ENCODE measurements at regions not wholly inside any gene's neighbourhood (a gene's known extent, or its start where the extent isn't known, plus 50 kb on each side); places are given as distances from the start of the nearest gene placed in this dataset.

DNA sequence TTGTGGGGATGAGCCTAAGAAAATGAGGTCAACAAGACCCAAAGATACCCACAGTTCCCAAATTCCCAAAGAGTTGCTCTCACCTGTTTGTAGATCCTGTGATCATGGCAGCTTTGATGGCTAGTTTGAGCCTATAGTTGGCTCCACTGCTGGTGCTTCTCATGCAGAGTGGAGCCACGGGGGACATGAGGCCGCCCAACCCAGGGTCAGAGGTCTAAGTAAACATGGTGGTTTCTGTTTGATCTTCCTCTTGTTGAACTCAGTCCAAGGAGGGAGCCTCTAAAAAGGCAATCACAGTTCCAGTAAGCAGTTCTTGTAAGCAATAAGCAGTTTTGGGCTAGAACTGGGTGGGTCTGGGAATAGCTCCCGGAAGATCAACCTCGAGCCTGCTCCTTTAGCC lies 125.6 kb upstream of the DHRS4 start:
- H3K27me3 ChIP-seq (ENCODE audit: insufficient read depth, low read depth) = no peaks in the 10 kb centered on the region
- BruUV-seq (replicated peaks) = no TSS peak
- no peaks in the 10 kb centered on the region for H3K9me2 ChIP-seq (ENCODE audit: insufficient read depth)
- CTCF ChIA-PET = no interaction called here
- no peak overlapping the region for H3K4me2 ChIP-seq
- peaks cover 14% of the 10 kb centered on the region; the same call in 1 of the 2 replicates for H3F3A ChIP-seq (ENCODE audit: insufficient read depth, low read depth)
- no peak overlapping the region for H3K4me3 ChIP-seq
- no peak overlapping the region for H3K27ac ChIP-seq
- no peaks in the 10 kb centered on the region for H3K79me2 ChIP-seq (ENCODE audit: low read depth)
- POLR2A ChIA-PET (ENCODE audit: unreplicated experiment) = no interaction called here
- no peaks in the 10 kb centered on the region for H3K36me3 ChIP-seq (ENCODE audit: low read depth)
- intact Hi-C loops (cut with micrococcal nuclease; ENCODE audit: unreplicated experiment) = no loop called here
- H2AFZ ChIP-seq = no peak overlapping the region
- peaks cover 21% of the 10 kb centered on the region for H3K4me1 ChIP-seq (replicated peaks; ENCODE audit: insufficient read depth)
- TF ChIP-seq, protein P1, sequence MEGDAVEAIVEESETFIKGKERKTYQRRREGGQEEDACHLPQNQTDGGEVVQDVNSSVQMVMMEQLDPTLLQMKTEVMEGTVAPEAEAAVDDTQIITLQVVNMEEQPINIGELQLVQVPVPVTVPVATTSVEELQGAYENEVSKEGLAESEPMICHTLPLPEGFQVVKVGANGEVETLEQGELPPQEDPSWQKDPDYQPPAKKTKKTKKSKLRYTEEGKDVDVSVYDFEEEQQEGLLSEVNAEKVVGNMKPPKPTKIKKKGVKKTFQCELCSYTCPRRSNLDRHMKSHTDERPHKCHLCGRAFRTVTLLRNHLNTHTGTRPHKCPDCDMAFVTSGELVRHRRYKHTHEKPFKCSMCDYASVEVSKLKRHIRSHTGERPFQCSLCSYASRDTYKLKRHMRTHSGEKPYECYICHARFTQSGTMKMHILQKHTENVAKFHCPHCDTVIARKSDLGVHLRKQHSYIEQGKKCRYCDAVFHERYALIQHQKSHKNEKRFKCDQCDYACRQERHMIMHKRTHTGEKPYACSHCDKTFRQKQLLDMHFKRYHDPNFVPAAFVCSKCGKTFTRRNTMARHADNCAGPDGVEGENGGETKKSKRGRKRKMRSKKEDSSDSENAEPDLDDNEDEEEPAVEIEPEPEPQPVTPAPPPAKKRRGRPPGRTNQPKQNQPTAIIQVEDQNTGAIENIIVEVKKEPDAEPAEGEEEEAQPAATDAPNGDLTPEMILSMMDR (conservative IDR thresholded peaks at IDR 0.05) = no peak
- TF ChIP-seq EZH2 (IDR thresholded peaks at IDR 0.05; ENCODE audit: low read depth) = no peak
- no peaks in the 10 kb centered on the region for H4K20me1 ChIP-seq (ENCODE audit: insufficient read depth)
- DNase-seq = no peak
- no peaks in the 10 kb centered on the region; the same call in 1 of the 2 replicates for H3K9me3 ChIP-seq (ENCODE audit: insufficient read depth, low read depth)

DNA sequence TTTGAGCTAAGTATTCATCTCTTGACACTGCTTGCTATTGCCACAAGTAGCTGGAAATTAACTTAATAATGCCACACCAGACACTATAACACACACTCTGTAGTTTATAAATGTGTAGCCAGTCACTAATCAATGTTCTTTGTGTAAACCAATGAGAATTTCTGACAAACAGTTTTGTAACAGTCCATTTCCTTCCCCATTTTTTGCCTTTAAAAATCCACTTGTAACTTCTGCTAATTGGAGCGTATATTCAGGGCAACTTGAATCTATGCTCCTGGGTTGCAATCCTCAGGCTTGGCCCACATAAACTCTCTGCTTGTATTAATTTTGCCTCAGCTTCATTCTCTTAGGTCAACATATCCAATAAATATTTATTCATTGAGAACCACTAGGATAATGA lies 125.0 kb upstream of the DHRS4 start:
- H3K4me2 ChIP-seq = no peak overlapping the region
- peaks cover 14% of the 10 kb centered on the region; the same call in 1 of the 2 replicates for H3F3A ChIP-seq (ENCODE audit: insufficient read depth, low read depth)
- H3K27me3 ChIP-seq (ENCODE audit: insufficient read depth, low read depth) = no peaks in the 10 kb centered on the region
- TF ChIP-seq EZH2 (IDR thresholded peaks at IDR 0.05; ENCODE audit: low read depth) = no peak
- TF ChIP-seq, protein P1 (conservative IDR thresholded peaks at IDR 0.05) = no peak
- no peak overlapping the region for H2AFZ ChIP-seq
- H3K36me3 ChIP-seq (ENCODE audit: low read depth) = no peaks in the 10 kb centered on the region
- no peaks in the 10 kb centered on the region for H3K79me2 ChIP-seq (ENCODE audit: low read depth)
- H3K4me3 ChIP-seq = no peak overlapping the region
- no peak for DNase-seq
- no TSS peak for BruUV-seq (replicated peaks)
- ChIA-PET POLR2A (ENCODE audit: unreplicated experiment) (no interaction called here), CTCF (no interaction called here)
- H3K4me1 ChIP-seq (replicated peaks; ENCODE audit: insufficient read depth) = peaks cover 21% of the 10 kb centered on the region
- no peaks in the 10 kb centered on the region for H3K9me2 ChIP-seq (ENCODE audit: insufficient read depth)
- intact Hi-C loops (cut with micrococcal nuclease; ENCODE audit: unreplicated experiment) = no loop called here
- H3K9me3 ChIP-seq (ENCODE audit: insufficient read depth, low read depth) = no peaks in the 10 kb centered on the region; the same call in 1 of the 2 replicates
- H3K27ac ChIP-seq = peak overlapping the region; percentile 51; the same call in 1 of the 2 replicates
- H4K20me1 ChIP-seq (ENCODE audit: insufficient read depth) = no peaks in the 10 kb centered on the region

DNA sequence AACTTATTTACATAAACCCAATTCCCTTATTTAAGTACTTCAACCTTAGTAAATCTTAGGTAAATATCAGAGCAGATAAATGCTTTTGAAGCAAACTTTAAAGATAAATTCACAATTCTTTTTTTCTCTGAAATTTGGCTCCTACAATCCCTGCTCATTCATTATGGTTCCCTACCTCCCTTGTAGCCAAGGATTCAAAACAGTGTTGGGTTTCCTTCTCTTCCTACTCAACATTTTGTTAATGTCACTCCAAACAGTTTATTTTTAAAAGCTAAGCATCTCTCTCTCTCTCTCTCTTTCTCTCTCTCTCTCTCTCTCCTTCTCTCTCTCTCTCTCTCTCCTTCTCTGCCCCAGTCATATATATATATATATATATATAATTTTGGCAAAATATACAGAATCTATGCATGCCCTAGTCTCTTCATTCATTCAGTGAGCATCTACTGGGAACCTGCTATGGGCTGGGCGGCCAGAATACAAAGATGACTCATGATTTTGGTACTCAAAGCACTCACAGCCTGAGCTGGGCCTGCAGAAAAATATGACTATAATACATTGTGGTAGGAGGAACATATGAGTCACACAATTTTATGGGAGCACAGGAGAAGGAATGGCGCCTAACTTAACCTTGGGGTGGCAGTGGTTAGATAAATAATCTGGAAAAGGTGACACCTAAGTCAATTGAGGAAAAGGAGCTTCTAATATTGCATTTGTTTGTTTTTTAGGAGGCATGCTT lies 123.7 kb upstream of the DHRS4 start:
- no TSS peak for BruUV-seq (replicated peaks)
- H3K27ac ChIP-seq = peak overlapping the region; percentile 51

More for the DNA sequence above, 123.7 kb upstream of the DHRS4 start:
- ChIA-PET CTCF (interaction anchor here (0.7 kb wide), 1 partner anchor 81 kb away, joined by 3 read pairs; no protein-coding TSS in a partner anchor), POLR2A (ENCODE audit: unreplicated experiment) (interaction anchor here (0.7 kb wide), 2 partner anchors 62 to 248 kb away, joined by 3 to 8 read pairs; no protein-coding TSS in a partner anchor)
- Histone ChIP-seq H3K79me2 (ENCODE audit: low read depth) (no peaks in the 10 kb centered on the region), H3K9me2 (ENCODE audit: insufficient read depth) (no peaks in the 10 kb centered on the region), H3K4me3 (no peak overlapping the region), H2AFZ (no peak overlapping the region), H3K9me3 (ENCODE audit: insufficient read depth, low read depth) (no peaks in the 10 kb centered on the region; the same call in 1 of the 2 replicates), H3K36me3 (ENCODE audit: low read depth) (no peaks in the 10 kb centered on the region), H3K4me2 (peak overlapping the region; percentile 49), H3K27me3 (ENCODE audit: insufficient read depth, low read depth) (no peaks in the 10 kb centered on the region), H4K20me1 (ENCODE audit: insufficient read depth) (no peaks in the 10 kb centered on the region), H3K4me1 (replicated peaks; ENCODE audit: insufficient read depth) (peaks cover 21% of the 10 kb centered on the region), H3F3A (ENCODE audit: insufficient read depth, low read depth) (peaks cover 14% of the 10 kb centered on the region; the same call in 1 of the 2 replicates)
- TF ChIP-seq, protein P1 (conservative IDR thresholded peaks at IDR 0.05) = no peak
- TF ChIP-seq EZH2 (IDR thresholded peaks at IDR 0.05; ENCODE audit: low read depth) = no peak
- peak; percentile 50 to 91 for DNase-seq
- intact Hi-C loops (cut with micrococcal nuclease; ENCODE audit: unreplicated experiment) = no loop called here

All from PC-9 (cell line).